Keratinocyte (primary cell): ENCODE measurements at regions not wholly inside any gene's neighbourhood (a gene's known extent, or its start where the extent isn't known, plus 50 kb on each side); places are given as distances from the start of the nearest gene placed in this dataset.

Experiments used
- CTCF ChIP-seq, 3 experiments: IDR thresholded peaks in 1 of 3; conservative IDR thresholded peaks in 1 of 3; optimal IDR thresholded peaks in 1 of 3; 2 replicates in 2 of 3; 3 replicates in 1 of 3; pipeline versions ENCODE3 to v1.5.1; 2011; ENCODE audit warnings: low read length in 3 of 3, mild to moderate bottlenecking in 3 of 3, moderate library complexity in 2 of 3, control low read depth in 1 of 3, inconsistent platforms in 1 of 3; ENCODE audit not compliant: insufficient read depth in 2 of 3; ENCODE audit errors: extremely low read depth in 1 of 3
- EZH2 ChIP-seq: IDR thresholded peaks from one replicate; pipeline ENCODE4 v1.6.1; 2012; ENCODE audit warnings: inconsistent platforms, mild to moderate bottlenecking, low read length, moderate library complexity

- TF ChIP-seq CTCF (optimal IDR thresholded peaks at IDR 0.05 in 1 of 3, IDR thresholded peaks at IDR 0.05 in 1 of 3, conservative IDR thresholded peaks at IDR 0.05 in 1 of 3; ENCODE audit: extremely low read depth in 1 of 3, insufficient read depth in 2 of 3, low read length in 3 of 3) (no peak), EZH2 (no peak)
Observed at GRCh38 chr2:64930258-64930671, 58.9 kb upstream of the SLC1A4 start.
